ENCODE measurements at regions not wholly inside any gene's neighbourhood (a gene's known extent, or its start where the extent isn't known, plus 50 kb on each side); places are given as distances from the start of the nearest gene placed in this dataset.

DNA sequence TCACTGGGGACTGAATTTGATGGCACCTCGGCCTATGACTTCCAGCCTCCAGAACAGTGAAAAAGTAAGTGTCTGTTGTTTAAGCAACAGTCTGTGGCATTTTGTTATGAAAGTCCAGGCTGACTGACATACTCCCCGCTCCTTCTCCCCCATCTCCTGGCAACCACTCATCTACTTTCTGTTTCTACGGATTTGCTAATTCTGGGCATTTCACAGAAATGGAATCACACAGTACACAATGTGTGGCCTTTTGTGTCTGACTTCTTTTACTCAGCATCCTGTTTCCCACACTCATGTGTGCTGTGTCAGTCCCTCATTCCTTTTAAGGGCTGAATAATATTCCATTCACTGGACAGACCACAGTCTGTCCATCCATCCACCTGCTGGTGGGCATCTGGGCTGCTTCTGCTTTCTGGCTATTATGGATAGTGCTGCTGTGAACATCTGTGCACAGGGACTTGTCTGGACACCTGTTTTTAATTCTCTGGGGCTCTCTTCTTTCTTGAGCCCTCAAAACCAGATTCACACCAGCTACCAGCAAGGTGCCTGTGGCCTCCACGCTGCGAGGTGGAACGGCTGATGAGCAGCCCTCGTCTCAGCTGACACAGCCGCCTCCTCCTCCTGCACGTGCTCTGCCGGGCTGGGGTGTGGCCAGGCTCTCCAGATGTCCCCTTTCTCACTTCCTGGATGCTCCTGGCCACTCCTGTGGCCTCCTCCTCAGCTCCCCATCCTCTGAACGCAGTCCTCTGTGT, 333.1 kb downstream of the CTTN start:
- ChIA-PET CTCF (no interaction called here), POLR2A (ENCODE audit: low non-redundant PET) (no interaction called here)

DNA sequence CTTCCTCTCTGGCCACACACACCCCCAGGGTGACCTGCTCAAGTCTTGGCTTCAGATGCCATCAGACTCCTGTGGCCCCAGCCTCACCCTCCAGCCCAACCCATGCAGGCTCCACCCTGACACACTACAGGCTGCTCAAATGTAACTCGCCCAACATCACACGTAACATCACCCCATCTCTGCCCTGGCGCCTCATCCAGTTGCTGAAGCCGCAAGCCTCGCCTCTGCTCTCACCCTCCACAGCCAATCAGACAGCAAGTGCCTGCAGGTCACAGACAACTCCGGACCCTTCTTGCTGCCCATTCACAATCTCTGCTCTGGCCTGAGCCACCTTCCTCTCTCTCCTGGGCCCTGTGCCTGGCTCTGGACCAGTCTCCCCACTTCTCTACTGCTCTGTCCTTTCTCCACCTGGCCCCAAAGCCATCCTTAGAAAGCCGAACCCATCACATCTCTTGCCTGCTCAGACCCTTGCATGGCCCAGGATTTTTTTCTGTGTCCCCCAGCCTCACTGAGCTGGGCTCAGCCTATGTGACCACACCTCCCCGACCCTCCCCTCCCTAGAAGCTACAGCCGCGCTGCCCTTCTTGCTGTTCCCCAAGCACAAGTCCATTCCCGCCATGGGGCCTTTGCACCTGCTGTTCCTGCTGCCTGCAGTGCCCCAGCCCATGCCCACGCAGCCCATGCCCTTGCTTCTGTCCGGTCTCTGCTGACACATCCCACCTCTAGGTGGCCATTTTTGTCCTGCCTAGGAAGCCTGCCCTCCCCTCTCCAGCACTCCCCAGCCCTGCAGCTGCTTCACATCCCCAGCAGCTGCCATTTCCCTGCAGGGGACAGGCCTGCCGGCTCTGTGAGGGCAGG, 333.9 kb downstream of the CTTN start:
- intact Hi-C loops (cut with micrococcal nuclease; ENCODE audit: unreplicated experiment), result no loop called here
- no TSS peak for BruUV-seq (replicated peaks)
- no peaks in the 10 kb centered on the region for H3K4me1 ChIP-seq (ENCODE audit: insufficient read depth, low read length, poor library complexity, severe bottlenecking)
- DNase-seq (ENCODE audit: low spot score), result no peak
- H3K9me3 ChIP-seq (ENCODE audit: low read depth, low read length, poor library complexity, severe bottlenecking), result no peaks in the 10 kb centered on the region
- H3K27ac ChIP-seq (ENCODE audit: low read depth, low read length, poor library complexity, severe bottlenecking), result no peak overlapping the region
- POLR2A ChIA-PET (ENCODE audit: low non-redundant PET), result no interaction called here
- CTCF ChIA-PET, result no interaction called here
- H3K36me3 ChIP-seq (ENCODE audit: insufficient read depth, low read length, poor library complexity, severe bottlenecking), result no peaks in the 10 kb centered on the region
- H3K27me3 ChIP-seq (replicated peaks; ENCODE audit: insufficient read depth, low read depth, low read length, poor library complexity), result no peaks in the 10 kb centered on the region
- no peak overlapping the region for H3K4me3 ChIP-seq (ENCODE audit: low read depth, low read length, poor library complexity, severe bottlenecking)
- no peak for TF ChIP-seq EZH2 (IDR thresholded peaks at IDR 0.05; ENCODE audit: borderline replicate concordance, low read depth, low read length, poor library complexity, severe bottlenecking)
- TF ChIP-seq, protein P1, sequence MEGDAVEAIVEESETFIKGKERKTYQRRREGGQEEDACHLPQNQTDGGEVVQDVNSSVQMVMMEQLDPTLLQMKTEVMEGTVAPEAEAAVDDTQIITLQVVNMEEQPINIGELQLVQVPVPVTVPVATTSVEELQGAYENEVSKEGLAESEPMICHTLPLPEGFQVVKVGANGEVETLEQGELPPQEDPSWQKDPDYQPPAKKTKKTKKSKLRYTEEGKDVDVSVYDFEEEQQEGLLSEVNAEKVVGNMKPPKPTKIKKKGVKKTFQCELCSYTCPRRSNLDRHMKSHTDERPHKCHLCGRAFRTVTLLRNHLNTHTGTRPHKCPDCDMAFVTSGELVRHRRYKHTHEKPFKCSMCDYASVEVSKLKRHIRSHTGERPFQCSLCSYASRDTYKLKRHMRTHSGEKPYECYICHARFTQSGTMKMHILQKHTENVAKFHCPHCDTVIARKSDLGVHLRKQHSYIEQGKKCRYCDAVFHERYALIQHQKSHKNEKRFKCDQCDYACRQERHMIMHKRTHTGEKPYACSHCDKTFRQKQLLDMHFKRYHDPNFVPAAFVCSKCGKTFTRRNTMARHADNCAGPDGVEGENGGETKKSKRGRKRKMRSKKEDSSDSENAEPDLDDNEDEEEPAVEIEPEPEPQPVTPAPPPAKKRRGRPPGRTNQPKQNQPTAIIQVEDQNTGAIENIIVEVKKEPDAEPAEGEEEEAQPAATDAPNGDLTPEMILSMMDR (conservative IDR thresholded peaks at IDR 0.05; ENCODE audit: low read depth, low read length), result no peak

More for the DNA sequence above, 333.1 kb downstream of the CTTN start:
- Histone ChIP-seq H3K36me3 (ENCODE audit: insufficient read depth, low read length, poor library complexity, severe bottlenecking) (no peaks in the 10 kb centered on the region), H3K4me3 (ENCODE audit: low read depth, low read length, poor library complexity, severe bottlenecking) (no peak overlapping the region), H3K27ac (ENCODE audit: low read depth, low read length, poor library complexity, severe bottlenecking) (no peak overlapping the region), H3K27me3 (replicated peaks; ENCODE audit: insufficient read depth, low read depth, low read length, poor library complexity) (no peaks in the 10 kb centered on the region), H3K9me3 (ENCODE audit: low read depth, low read length, poor library complexity, severe bottlenecking) (no peaks in the 10 kb centered on the region), H3K4me1 (ENCODE audit: insufficient read depth, low read length, poor library complexity, severe bottlenecking) (no peaks in the 10 kb centered on the region)
- intact Hi-C loops (cut with micrococcal nuclease; ENCODE audit: unreplicated experiment), result no loop called here
- no TSS peak for BruUV-seq (replicated peaks)
- DNase-seq (ENCODE audit: low spot score), result no peak
- TF ChIP-seq EZH2 (IDR thresholded peaks at IDR 0.05; ENCODE audit: borderline replicate concordance, low read depth, low read length, poor library complexity, severe bottlenecking), result no peak

DNA sequence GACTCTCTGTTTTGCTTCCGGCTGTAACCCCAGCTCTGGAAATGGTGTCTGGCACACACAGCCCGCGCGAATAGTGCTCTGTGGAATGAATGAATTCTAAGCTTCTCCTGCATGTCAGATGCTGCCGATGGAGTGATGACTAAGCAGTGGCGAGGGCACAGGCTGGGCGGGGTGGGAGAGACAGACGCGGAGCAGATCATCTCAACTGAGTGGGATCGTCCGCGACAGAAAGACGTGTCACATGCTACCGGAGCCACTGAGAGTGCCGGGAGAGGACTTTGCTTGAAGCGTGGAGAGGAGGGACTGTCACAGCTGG, 334.5 kb downstream of the CTTN start:
- ChIA-PET POLR2A (ENCODE audit: low non-redundant PET) (no interaction called here), CTCF (no interaction called here)
- no peak overlapping the region for H3K4me3 ChIP-seq (ENCODE audit: low read depth, low read length, poor library complexity, severe bottlenecking)
- H3K27ac ChIP-seq (ENCODE audit: low read depth, low read length, poor library complexity, severe bottlenecking), result no peak overlapping the region
- TF ChIP-seq EZH2 (IDR thresholded peaks at IDR 0.05; ENCODE audit: borderline replicate concordance, low read depth, low read length, poor library complexity, severe bottlenecking), result no peak
- TF ChIP-seq, protein P1 (conservative IDR thresholded peaks at IDR 0.05; ENCODE audit: low read depth, low read length), result no peak
- H3K9me3 ChIP-seq (ENCODE audit: low read depth, low read length, poor library complexity, severe bottlenecking), result no peaks in the 10 kb centered on the region
- H3K4me1 ChIP-seq (ENCODE audit: insufficient read depth, low read length, poor library complexity, severe bottlenecking), result no peaks in the 10 kb centered on the region
- BruUV-seq (replicated peaks), result no TSS peak
- no peaks in the 10 kb centered on the region for H3K27me3 ChIP-seq (replicated peaks; ENCODE audit: insufficient read depth, low read depth, low read length, poor library complexity)
- no peaks in the 10 kb centered on the region for H3K36me3 ChIP-seq (ENCODE audit: insufficient read depth, low read length, poor library complexity, severe bottlenecking)
- DNase-seq (ENCODE audit: low spot score), result no peak
- intact Hi-C loops (cut with micrococcal nuclease; ENCODE audit: unreplicated experiment), result no loop called here

All from A673 (cell line).